Mesenteric fat pad (tissue), 1 donor: ENCODE measurements at regions not wholly inside any gene's neighbourhood (a gene's known extent, or its start where the extent isn't known, plus 50 kb on each side); places are given as distances from the start of the nearest gene placed in this dataset.
"Not testable (repeated sequence)": the region's sequence is repeated elsewhere in the genome, so short reads cannot be mapped to it uniquely, and the experiment has no call there.

Experiments used
- DNase-seq: peaks from one replicate; pipeline ENCODE4 v3.0.0-alpha.2; 2020; ENCODE audit warnings: low spot score
- donor health status: DM: yes; HTN: yes; CAD: no.

DNA sequence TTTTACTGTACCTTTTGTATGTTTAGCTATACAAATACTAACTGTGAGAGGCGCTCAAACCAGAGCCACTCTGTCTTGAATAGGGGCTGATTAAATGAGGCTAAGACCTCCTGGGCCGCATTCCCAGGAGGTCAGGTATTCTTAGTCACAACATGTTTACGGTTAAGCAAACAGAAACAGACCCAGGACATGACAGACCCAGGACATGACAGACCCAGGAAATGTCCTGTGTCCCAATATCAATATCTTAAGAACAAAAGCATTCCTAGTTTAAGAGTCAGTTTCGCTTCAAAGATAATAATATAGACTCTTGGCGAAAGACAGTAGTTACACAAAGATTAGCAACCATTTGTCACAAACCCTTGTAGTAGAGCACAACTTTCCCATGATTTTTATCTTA lies 304.5 kb downstream of the CCSER2 start:
- DNase-seq: no peak

GRCh38 chr10:84634636-84635035 lies 306.2 kb downstream of the CCSER2 start:
- no peak for DNase-seq

DNA sequence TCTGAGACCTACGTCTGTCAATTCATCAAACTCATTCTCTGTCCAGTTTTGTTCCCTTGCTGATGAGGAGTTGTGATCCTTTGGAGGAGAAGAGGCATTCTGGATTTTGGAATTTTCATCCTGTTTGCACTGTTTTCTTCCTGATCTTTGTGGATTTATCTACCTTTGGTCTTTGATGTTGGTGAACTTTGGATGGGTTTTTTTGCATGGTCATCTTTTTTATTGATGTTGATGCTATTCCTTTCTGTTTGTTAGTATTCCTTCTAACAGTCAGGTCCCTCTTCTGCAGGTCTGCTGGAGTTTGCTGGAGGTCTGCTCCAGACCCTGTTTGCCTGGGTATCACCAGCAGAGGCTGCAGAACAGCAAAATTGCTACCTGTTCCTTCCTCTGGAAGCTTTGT lies 322.2 kb downstream of the CCSER2 start:
- not testable (repeated sequence) for DNase-seq

GRCh38 chr10:84654671-84655070 lies 326.3 kb downstream of the CCSER2 start:
- no peak for DNase-seq

- DNase-seq: no peak
Observed at GRCh38 chr10:84659027-84659426, 330.6 kb downstream of the CCSER2 start.

GRCh38 chr10:84659497-84660439 lies 331.4 kb downstream of the CCSER2 start:
- DNase-seq: no peak

- no peak for DNase-seq
Observed at GRCh38 chr10:84660450-84661159, 332.2 kb downstream of the CCSER2 start.

DNA sequence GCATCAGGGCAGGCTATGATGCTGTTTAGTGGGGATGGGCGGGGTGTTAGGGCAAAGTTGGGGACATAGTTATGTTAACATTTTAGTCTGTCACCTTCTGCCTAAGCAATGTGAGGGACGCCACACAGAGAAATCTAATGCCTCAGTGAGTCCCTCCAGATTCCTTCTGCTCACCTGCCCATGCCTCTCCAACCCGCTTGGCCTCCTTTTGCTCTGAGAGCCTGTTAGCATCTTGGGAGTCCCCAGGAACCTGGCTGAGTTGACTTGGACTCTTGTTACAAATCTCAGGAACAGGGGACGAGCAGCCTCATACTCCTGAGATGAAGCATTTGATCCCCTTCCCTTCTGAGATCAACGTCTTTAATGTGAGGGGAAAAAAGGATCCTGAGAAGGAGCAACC lies 336.8 kb downstream of the CCSER2 start:
- no peak for DNase-seq

- DNase-seq: no peak
Observed at GRCh38 chr10:84665883-84666463, 337.6 kb downstream of the CCSER2 start.

- no peak for DNase-seq
Observed at GRCh38 chr10:84668186-84668763, 339.9 kb downstream of the CCSER2 start.

DNA sequence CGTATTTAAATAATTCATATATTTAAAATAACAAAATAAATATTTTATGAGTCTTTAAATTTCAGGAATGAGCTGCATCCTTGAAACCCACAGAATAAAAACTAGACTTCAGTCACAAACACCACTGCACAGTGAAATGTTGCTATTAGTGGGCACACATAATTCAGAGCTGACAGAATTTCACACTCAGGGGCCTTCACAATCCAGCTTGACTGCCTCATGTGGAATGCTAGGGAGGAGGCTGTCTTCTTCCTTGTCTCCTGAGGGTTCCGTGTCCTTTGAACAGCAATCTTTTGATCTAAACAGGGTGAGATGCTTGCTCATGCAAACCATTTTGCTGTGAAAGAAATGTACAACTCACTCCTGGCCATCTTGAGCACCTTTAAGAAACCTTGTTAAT lies 346.7 kb downstream of the CCSER2 start:
- DNase-seq: no peak

- no peak for DNase-seq
Observed at GRCh38 chr10:84676536-84676935, 348.1 kb downstream of the CCSER2 start.

- no peak for DNase-seq
Observed at GRCh38 chr10:84681781-84682180, 353.4 kb downstream of the CCSER2 start.

GRCh38 chr10:84683550-84683949 lies 355.2 kb downstream of the CCSER2 start:
- no peak for DNase-seq

GRCh38 chr10:84683980-84684740 lies 355.8 kb downstream of the CCSER2 start:
- DNase-seq: no peak

DNA sequence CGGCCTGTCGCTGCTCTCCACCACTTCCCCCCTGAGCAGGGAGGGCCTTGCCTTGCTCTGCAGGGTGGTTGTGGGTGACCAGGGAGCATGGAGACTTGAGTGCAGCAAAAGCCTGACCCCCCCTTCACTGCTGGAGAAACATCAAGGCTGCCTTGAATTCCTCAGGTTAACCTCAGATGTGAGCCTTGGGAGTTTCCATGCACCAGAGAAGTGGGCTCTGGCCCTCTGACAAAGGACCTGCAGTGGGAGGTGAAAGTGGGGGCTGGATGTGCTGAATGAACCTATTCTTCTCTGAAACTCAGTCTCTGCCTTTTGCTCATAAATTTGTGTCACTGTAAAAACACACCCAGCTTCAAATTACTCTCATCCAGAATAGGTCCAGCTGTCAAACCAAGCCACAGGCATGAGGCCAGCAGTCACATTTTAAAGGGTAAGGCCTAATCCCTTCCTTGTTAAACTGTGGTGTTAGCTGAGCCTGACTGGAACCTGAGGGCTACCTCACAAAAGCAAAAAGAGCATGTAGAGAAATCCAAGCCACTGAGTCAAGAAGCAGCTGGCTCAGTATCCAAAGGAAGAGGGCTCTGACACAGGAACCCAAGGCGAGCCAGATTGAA lies 356.8 kb downstream of the CCSER2 start:
- no peak for DNase-seq

- no peak for DNase-seq
Observed at GRCh38 chr10:84693006-84693405, 364.6 kb downstream of the CCSER2 start.

- no peak for DNase-seq
Observed at GRCh38 chr10:84695902-84696301, 367.5 kb downstream of the CCSER2 start.

DNA sequence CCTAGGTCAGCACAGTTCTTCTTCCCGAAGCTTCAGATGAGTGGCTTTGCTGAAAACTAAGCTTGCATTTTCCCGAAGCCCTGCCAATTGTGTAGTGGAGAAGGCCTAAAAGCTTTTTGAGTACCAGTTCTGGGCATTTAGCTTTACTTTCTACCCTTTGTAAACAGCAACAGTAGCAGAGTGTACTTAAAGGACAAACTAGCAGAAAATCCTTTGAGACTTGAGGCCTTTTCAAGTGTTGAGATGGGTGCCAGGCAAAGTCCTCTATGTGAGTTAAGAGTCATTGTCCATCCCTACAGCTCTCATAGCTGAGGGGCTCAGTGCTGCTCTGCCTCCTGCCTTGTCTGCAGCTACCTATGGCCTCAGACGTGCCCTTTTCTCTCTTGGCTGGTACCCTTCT lies 368.2 kb downstream of the CCSER2 start:
- DNase-seq: no peak

GRCh38 chr10:84698989-84699388 lies 370.6 kb downstream of the CCSER2 start:
- no peak for DNase-seq
